HG03039 (cell line): ENCODE measurements at regions not wholly inside any gene's neighbourhood (a gene's known extent, or its start where the extent isn't known, plus 50 kb on each side); places are given as distances from the start of the nearest gene placed in this dataset.
"Not testable (repeated sequence)": the region's sequence is repeated elsewhere in the genome, so short reads cannot be mapped to it uniquely, and the experiment has no call there.

ENCODE experiments used
- ATAC-seq: cut with Tn5 transposase; IDR thresholded peaks from one replicate; pipeline ENCODE4 v1.9.1; 2021; ENCODE audit warnings: mild to moderate bottlenecking, moderate library complexity; ENCODE audit not compliant: unreplicated experiment

- ATAC-seq: no peak
Observed at GRCh38 chr7:46607176-46607575, 686.1 kb upstream of the IGFBP3 start.

DNA sequence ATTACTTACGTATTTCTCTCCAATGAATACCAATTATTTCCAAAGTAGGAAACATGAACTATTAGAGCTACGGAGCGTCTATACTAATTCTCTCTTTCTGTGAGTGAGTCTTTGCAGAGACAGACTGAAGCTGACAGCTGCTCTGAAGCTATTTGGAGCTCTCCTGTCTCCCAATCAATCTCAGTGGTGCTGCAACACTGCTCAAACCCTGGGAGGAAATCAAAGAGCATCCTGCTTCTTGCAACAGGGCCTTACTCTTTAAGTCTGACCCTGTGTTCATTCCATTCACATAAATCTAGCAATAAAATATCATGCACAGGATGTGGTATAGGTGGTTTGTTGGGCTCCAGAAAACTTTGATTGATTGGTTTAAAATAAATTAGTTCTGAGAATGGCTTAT, 685.7 kb upstream of the IGFBP3 start:
- ATAC-seq: no peak

- no peak for ATAC-seq
Observed at GRCh38 chr7:46604241-46604661, 683.2 kb upstream of the IGFBP3 start.

GRCh38 chr7:46603780-46604179, 682.7 kb upstream of the IGFBP3 start:
- ATAC-seq: no peak

- no peak for ATAC-seq
Observed at GRCh38 chr7:46603296-46603752, 682.3 kb upstream of the IGFBP3 start.

DNA sequence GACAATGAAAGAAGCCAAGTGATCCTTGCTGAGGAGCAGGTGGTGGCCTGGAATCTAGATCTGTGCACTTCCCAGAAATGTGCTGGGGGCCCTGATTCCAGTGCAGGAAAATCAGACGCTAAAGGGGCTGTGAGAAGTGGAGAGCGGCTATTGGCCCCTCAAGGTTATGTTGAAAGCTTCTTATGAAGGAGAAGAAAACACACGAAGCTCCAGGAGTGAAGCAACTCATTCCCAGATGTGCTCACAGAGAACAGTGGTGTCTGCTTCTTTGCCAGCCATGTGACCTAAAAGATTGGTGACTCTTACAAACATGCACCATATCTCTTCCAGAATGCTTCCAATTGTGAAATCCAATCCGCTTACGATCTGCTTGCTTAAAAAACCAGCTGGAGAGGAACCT, 679.3 kb upstream of the IGFBP3 start:
- ATAC-seq: no peak

DNA sequence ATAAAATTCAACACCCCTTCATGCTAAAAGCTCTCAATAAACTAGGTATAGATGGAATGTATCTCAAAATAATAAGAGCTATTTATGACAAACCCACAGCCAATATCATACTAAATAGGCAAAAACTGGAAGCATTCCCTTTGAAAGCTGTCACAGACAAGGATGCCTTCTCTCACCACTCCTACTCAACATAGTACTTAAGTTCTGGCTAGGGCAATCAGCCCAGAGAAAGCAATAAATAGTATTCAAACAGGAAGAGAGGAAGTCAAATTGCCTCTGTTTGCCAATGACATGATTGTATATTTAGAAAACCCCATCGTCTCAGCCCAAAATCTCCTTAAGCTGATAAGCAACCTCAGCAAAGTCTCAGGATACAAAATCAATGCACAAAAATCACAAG, 673.8 kb upstream of the IGFBP3 start:
- not testable (repeated sequence) for ATAC-seq

GRCh38 chr7:46590918-46591905, 670.1 kb upstream of the IGFBP3 start:
- not testable (repeated sequence) for ATAC-seq

- no peak for ATAC-seq
Observed at GRCh38 chr7:46589286-46589685, 668.2 kb upstream of the IGFBP3 start.

DNA sequence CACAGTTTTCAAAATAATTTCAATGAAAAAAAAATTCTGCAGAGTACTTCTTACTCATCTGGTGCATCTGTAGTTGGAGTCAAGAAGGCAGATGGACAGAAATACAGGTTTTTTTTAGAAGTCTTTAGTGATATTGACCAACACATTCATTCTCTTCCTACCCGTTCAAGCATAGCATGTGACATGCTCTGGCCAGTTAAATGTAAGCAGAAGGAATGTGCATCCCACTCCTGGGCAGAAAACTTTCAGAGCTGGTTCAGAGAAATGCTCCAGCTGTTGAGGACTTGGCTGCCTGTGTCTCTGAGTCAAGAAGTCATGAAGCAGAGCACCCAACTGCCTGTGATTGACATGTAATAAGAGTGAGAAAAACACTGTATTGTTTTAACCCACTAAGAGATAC, 665.3 kb upstream of the IGFBP3 start:
- ATAC-seq: no peak

DNA sequence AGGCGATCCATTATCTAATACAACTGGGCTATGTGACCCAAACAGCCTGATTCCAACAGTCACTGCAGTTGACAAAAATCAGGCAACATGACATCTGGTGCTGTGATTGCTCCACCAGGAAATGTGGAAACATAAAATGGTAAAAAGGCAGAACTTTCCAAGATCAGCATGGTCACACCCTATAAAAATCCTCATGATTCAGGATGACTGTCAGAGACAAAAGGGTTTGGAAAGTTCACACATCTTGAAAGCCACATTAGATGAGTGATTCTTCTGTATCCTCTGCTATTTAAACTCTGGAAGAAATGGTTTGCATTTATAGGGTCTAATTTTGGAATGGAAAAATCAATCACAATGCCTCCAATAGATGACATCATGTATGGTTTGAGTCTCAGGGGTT, 662.6 kb upstream of the IGFBP3 start:
- ATAC-seq: no peak

- no peak for ATAC-seq
Observed at GRCh38 chr7:46581268-46581667, 660.2 kb upstream of the IGFBP3 start.

- no peak for ATAC-seq
Observed at GRCh38 chr7:46580766-46581165, 659.7 kb upstream of the IGFBP3 start.

GRCh38 chr7:46577394-46577793, 656.3 kb upstream of the IGFBP3 start:
- ATAC-seq: no peak

- ATAC-seq: no peak
Observed at GRCh38 chr7:46576950-46577349, 655.9 kb upstream of the IGFBP3 start.

- ATAC-seq: no peak
Observed at GRCh38 chr7:46572691-46573090, 651.6 kb upstream of the IGFBP3 start.

DNA sequence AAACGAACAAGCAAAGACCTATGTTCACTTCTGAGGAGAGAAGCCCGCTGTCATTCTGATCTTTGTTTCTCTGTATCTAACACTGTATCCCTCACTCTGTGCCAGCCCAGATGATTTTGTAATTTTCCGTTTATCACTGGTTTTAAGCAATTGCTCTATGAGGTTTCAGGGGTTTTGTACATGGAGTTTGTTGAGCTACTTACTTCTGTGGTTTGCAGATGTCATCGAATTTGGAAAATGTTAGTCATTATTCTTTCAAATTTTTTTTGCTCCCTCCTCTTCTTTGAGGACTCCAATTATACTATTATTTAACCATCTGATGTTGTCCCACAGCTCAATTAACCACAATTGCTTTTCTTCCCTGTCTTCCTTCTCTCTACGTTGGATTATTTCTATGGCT, 650.9 kb upstream of the IGFBP3 start:
- no peak for ATAC-seq

DNA sequence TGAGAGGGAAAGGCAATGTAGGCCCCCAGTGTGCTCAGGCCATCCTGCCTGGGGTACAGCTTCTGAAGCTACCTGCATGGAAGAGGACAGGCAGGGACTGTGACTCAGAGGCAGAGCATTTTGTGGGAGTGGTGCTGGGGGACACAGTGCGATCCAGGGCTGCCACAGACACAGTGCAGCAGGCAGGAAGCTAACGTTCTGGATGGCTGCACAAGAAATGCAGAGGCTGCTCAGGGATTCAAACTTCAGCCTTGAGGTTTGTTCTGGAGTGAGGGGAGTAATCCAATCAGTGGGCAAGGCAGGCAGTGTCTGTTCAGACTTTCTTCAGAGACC, 648.0 kb upstream of the IGFBP3 start:
- ATAC-seq: no peak

DNA sequence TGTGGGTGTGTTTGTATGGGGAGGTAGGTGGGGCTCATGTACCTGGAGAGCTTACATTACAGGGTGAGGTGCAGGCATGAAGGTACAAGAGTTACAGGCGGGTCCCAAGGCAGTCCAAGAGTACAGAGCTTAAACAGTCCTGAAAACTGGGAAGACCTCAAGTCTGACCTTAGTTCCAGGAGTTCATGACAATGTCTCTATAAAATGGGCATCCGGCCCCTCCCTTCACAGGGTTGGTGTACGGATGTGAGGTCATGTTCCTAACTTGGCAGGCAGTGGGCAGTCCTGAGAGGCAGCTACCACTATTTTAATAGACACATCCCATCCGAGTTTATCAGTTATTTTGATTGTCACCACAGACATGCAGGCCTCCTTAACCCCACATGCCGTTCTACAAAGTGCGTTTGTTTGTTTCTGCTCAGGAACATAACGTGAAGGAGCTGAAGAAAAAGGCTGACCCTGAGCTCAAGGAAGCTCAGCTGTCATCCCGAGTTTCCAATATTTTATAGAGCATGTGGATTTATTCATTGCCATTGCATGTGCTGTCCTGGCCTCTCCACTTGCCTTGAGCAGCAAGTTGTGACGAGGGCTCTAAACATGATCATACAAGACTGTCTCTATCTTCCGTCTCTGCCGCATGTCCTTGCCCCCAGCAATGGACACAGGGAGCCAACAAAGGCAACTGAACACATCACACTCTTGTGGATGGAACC, 647.5 kb upstream of the IGFBP3 start:
- no peak for ATAC-seq

DNA sequence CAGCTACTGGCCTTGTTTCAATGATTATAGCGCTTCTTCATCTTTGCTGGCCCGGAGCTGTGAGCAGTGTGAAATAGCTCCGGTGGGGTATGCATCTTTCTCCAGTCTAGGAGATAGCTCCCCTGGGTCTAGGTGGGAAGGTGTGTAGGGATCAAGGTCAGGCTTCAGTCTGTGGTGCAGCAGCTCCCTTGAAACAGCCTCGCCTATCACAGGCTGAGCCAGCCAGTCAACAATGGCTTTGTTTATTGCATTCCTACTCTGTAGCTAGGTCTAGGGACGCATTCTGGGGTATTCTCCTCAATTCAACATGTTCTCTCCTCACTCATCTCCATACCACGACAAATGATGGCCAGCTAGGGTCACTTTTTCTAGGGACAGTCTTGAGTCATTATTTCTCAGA, 646.8 kb upstream of the IGFBP3 start:
- ATAC-seq: no peak

DNA sequence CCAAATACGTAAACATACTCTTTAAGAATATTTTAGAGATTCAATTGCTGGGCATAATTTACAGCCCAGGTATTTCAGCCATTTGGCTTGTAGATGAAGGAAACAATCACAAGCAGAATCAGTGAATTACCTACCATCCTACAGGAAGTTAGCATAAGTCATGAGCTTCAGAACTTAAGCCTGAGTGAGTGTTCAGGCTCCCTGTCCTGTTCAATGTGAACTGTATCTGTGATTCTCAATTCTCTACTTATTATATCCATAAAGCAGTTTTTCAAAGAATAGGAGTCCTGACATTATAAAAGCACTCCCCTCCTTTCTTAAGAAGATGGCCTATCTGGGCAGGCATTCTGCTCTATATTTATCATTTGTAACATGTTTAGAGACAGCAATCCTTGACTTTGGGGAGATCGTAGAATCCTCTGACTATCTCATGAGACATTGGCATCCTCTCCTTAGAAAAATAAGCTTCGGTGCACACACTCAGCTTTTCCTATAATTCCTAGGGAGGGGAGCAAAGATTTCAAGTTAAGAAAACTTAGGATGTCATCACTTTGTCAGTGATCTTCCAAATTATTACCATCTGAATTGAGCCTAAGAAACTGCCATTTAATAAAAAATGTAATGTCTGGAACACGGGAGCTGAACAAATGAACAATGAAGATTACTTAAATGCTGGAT, 645.2 kb upstream of the IGFBP3 start:
- ATAC-seq: no peak
